ENCODE measurements at regions not wholly inside any gene's neighbourhood (a gene's known extent, or its start where the extent isn't known, plus 50 kb on each side); places are given as distances from the start of the nearest gene placed in this dataset.
"Not testable (repeated sequence)": the region's sequence is repeated elsewhere in the genome, so short reads cannot be mapped to it uniquely, and the experiment has no call there.

DNA sequence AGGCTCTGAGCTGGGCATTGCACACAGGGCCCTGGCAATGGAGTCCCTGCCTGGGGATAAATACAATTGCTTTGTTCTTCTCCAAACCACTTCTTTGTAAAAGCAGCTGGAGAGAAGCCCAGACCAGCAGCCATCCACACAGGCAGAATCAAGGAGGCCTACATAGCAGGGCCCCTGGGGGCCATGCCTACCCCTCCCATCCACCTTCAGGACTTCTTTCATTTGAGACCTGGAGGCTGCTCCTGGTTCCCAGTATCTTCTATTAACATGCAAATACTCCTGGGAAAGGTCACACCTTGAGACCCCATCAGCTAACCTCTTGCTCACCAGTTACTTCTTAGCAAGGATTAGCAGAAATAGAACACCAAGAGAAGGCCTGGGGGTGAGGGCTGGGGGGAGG, 511.1 kb downstream of the SOX6 start:
- no peak for DNase-seq (ENCODE audit: low read depth)

DNA sequence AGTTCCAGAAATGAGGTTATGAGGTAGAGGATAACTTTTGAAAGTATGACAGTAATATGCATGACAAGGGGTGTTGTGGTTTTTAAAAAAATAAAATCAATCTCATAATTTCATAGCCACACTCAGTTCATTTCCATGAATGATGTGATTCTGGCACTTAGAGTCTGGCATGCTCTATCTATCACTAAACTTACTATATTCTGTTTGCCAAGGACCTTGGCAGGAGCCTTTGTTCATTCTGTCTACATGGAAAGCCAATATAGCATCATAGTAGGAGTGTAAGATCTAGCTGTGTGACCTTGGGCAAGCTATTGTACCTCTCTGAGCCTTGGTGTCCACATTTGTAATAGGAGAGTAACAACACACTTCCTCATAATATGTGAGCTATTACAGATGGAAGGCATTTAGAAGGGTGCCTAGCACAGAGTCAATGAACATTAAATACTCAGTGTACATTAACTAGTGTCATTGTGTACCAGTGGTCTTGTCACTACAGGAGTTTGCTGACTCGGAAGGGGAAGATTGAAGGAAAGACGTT, 507.6 kb downstream of the SOX6 start:
- no peak for DNase-seq (ENCODE audit: low read depth)

DNA sequence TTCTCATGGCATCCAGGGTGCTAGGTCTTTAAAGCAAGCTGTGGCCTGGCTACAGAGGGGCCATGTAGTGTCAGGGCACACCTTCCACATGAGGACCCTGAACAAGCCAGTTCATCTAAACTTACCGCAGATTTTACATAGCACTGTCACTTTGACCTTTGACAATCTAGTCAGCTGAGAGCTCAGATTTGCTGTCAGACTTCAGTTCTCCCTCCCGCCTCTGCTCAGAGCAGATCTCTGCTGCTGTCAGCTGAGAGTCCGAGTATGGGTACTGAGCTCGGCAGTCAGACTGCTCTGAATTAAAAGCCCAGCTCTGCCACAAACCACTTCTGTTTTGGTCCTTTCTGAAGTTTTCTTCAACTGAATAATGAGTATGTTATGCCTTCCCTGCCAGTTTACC, 507.1 kb downstream of the SOX6 start:
- no peak for DNase-seq (ENCODE audit: low read depth)

DNA sequence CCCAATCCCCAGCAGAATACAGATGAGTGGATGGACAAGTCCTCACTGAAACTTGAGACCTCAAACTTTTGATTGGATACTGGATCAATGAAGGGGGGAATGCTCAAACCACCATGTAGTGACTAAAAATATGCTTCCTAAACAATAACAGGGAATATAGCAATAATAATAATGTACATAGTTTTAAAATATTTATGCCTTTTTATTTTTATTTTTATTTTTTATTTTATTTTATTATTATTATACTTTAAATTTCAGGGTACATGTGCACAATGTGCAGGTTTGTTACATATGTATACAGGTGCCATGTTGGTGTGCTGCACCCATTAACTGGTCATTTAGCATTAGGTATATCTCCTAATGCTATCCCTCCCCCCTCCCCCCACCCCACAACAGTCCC, 506.0 kb downstream of the SOX6 start:
- DNase-seq (ENCODE audit: low read depth), result not testable (repeated sequence)

DNA sequence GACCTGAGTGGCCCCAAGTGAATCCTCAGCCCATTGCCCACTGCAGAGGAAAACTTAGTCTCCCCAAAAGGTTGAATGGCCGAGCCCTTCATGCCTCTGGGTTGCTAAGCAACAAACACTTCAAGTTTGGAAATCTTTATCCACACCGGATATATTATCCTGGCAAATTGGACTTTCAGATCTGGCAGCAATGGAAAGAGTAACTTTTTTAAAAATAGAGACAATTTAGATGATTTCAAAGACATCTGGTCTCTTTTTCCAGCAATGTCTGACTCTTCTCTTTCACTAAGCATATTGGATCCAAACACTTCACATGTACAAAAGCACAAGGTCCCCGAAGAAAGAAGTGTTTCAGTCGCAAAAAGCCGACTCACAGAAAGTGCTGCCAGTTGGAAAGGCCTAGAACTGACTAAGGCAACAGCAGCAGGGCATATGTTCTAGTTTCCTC, 505.3 kb downstream of the SOX6 start:
- DNase-seq (ENCODE audit: low read depth), result no peak

DNA sequence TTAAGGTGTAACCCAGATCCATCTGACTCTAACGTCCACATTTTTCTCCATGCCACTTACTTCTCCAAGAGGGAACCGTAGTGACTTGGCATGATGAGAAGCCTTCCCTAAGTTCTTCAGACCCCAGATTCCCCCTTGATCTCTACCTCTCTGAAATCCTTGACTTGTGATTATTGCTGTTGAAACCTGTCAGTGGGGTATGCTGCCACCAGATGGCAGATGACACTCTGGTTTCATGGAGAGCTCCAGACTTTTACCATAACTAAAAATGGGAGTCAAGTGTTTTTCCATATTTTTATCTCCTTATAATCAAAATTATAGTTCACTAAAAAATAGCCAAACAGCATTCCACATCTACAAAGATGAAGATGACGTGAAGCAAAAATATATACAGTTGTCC, 504.2 kb downstream of the SOX6 start:
- no peak for DNase-seq (ENCODE audit: low read depth)

DNA sequence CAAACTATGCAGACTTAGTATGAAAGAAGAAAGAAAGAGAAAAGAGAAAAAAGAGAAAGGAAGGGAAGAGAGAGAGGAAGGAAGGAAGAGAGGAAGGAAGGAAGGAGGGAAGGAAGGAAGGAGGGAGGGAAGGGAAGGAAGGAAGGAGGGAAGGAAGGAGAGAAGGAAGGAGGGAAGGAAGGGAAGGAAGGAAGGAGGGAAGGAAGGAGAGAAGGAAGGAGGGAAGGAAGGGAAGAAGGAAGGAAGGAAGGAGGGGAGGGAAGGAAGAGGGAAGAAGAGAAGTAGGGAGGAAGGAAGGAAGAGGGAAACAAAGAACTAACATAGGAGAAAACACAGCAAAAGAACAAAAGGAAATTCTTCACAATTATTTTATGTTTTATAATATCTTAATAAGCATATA, 502.1 kb downstream of the SOX6 start:
- DNase-seq (ENCODE audit: low read depth), result no peak

DNA sequence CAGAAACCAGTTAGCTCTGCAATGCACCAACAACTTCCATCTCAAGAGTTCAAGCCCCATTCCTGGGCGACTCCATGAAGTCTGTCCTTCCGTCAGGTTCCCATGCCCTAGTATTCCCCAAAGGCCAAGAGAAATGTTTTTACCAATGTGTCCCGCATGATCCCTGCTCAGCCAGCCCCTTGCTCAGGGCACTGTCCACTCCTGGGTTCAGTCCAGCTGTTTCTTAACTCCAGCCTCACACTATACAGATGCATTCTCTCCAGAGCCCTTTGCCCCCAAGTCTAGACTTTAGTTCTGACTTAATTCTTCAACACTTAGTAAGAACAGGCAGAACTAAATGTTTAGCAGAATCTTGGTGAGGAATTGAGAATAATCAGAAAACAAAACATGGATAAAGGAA, 497.5 kb downstream of the SOX6 start:
- DNase-seq (ENCODE audit: low read depth), result no peak

DNA sequence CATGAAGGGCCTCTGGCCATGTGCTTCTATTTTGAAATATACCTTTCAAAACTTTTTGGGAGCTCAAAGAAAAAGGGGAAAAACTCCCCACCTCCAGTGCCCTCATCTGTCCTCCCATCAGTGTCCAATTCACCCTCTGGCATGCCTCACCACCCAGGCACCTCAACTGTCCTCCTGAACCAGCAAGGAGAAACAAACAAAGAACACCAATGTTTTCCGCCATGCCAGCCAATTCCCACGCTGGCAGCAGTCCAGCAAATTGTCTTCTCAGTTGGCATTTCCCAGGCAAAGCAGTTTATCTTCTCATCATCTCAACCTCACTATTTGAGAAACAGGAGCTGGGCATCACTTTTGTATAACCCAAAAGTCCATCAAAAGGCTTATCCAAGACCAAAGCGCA, 496.9 kb downstream of the SOX6 start:
- no peak for DNase-seq (ENCODE audit: low read depth)

DNA sequence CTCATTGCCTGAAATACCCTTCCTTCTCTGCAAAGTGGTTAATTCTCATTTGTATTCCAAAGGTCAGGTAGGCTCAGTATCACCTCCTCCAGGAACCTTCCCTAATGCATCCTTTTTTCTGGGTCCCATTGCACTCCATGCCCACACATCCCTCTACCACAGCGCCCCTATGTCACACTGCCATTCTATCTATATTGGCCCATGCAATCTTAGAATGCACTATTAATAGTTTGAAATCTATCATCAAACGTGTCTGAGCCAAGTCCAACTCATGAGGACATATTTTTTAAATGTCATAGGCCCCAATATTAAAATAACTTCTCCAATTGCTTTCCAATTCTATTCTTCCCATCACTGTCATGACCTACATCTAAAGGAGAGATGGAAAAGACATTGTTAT, 495.1 kb downstream of the SOX6 start:
- no peak for DNase-seq (ENCODE audit: low read depth)

DNA sequence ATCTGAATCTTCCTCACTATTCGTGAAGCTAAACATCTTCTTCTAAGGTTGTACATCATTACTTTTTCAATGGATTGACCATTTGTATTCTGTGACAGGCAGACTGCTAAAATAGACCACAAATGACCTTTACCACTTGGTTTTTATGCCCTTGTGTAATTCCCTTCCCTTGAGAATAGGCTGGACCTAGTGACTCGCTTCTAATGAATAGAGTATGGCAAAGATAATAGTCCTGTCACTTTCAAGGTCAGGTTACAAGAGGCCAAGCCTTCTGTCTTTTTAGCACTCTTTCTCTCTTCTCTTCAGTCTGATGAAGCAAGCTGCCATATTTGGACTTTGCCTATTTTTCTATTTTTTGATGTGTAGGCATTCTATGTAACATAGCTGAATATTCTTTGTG, 492.9 kb downstream of the SOX6 start:
- no peak for DNase-seq (ENCODE audit: low read depth)

DNA sequence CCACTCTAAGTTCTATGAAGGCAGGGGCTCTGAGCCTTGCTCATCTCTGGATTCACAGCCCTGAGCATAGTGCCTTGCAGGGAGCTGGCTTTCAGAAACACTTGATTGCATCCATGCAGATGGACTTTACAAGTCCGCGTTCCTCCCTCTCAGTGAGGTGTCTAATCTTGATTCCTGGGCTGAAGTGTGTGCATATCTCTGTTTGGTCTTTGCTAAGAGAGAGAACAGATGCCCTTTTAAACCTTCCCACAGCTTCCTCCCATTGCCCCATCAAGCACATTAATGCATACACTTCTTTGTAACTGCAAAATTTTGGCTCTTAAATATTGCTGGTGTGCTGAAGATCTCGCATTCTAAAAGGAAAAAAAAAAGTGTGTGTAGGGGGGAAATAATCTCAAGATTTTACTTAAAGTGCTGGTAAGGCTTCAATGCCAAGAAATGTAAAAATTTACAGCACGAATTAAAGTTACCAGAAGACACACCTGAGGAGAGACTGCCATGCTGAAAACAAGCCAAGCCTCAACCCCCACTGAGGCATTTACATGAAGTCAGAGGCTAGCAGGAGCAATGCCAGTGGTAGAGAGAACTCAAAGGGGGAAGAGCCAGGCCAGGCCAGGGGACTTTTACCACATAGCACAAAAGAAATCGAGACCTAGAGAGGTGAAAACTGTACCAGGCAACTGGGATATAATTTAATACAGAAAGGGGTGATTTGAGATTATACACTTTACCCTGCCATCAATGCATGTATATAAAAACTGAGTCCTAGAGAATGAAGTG, 492.1 kb downstream of the SOX6 start:
- no peak for DNase-seq (ENCODE audit: low read depth)

DNA sequence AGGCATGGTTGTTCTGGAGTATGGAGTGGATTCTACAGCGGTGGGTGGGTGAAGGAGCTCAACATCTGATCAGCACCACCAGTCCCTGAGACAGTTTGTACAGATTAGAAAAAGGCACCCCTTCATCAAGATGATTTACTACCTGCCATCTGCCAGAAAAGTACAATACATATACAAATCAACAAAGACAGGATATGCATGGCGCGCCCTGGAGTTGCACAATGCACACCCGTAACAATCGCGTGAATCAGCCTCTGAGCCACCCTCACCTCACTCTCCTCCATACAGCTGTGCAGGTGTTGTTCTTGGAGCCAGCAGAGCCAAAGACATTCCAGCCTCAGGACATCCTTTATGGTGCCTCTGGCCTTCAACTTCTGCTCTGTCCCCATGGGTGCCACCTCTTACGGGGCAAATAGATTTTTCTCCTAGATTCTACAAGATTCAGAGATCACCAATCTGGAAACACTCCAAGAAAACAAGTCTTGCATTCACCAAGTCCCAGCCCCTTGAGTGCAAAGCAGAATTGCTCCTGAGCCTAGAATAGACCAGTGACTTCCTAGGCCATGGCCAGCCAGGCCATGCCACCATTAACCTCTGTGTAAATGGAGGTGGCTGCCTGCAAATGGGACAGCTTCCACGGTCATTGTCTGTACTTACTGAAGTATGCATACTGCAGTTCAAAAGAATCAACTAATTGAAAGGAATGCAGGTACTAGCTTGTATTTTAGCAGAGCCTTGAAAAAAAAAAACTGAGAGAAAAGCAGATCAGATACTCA, 490.9 kb downstream of the SOX6 start:
- DNase-seq (ENCODE audit: low read depth), result no peak

DNA sequence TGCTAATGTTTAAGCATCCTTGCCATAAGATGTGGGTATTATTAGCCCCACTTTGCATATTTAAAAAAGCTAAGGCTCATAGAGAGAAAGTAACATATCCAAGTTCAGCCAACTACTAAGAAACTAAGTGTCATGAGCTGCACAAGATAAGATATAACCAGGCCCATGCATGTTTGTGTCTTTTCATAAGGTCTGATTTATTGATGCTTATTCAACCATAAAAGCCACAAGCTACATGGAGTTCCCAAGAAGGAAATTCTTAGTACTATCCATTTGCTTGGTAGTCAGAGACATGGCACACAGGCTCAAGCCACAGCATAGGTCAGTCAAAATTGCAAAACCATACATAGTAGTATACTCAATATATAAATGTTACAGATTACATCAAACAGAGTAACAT, 488.5 kb downstream of the SOX6 start:
- no peak for DNase-seq (ENCODE audit: low read depth)

DNA sequence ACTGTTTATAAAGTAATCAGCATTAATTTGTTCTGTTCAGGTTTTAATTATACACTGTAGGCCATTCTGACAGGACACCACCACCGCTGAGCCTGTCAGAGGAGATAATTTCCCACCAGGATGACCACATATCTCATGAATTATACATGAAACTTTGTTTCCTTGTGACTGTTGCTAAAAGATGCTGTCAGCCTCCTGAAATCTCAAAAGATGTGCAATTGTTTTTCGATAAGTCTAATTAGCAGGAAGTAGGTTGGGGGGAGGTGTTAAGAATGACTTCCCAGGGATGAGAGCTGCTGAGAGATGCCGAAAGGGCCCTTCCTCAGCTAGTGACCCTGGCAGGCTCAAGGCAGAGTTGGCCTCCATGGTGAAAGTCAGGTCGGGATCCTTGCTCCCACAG, 485.4 kb downstream of the SOX6 start:
- no peak for DNase-seq (ENCODE audit: low read depth)

DNA sequence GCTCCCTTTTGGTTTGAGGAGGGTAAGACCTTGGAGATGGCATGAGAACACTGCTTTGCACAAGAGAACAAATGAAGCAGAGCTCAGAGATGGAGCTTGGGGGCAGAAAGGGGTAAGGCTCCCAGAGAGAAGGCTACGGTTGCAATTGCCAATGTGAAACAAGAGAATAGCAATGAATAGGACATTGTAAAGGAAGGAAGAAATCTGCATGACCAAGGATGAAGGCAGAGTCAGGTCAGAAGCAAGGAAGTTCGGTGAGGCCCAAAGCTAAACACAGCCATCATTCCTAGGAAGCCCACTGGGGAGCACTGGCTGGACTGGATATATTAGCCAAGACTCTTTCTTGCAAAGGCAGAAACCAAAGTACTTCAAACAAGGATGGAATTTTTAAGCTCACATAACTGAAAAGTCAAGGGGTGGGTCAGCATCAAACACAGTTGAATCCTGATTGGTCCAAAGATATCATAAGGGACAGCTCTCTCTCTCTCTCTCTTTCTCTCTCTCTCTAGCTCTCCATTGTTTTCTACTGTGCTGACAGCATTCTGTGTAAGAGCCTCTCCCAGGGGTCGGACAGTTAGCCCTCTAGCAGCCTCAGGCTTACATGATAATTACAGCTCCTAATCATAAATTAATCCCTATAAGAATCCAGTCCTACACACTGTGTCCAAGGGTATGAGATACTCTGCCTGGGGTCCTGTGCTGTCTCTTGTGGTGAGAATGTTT, 484.3 kb downstream of the SOX6 start:
- DNase-seq (ENCODE audit: low read depth), result no peak

DNA sequence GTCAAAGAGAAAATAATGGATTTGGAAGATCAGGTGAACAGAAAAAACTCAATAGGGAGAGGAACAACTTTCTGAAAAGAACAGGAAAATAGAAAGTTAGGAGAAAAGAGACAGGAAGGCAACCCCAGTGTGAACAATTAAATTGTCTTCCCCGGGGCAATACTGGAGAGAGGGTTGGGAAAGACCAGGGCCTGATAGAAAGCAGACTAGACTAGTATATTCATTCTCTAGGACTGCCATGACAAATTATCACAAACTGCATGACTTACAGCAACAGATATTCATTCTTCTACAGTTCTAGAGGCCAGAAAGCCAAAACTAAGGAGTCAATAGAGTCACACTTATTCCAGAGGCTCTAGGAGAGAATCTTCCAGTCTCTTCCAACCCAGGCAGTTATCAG, 482.8 kb downstream of the SOX6 start:
- no peak for DNase-seq (ENCODE audit: low read depth)

DNA sequence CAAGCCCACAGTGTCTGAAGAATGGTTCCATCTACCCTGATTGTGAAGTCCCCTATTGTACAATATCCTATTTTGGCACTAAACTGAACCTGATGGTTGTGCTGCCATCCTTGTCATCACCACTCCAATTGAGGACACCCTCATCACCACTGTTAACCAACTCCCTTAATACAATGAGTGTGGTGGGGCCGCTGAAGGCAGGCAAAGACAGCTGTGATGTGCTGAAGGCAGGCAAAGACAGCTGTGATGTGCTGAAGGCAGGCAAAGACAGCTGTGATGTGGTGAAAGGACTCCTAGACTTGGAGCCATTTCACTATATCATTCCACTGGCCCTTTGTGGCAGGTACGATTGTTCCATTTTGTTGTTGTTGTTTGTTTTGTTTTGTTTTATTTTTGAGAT, 481.6 kb downstream of the SOX6 start:
- no peak for DNase-seq (ENCODE audit: low read depth)

DNA sequence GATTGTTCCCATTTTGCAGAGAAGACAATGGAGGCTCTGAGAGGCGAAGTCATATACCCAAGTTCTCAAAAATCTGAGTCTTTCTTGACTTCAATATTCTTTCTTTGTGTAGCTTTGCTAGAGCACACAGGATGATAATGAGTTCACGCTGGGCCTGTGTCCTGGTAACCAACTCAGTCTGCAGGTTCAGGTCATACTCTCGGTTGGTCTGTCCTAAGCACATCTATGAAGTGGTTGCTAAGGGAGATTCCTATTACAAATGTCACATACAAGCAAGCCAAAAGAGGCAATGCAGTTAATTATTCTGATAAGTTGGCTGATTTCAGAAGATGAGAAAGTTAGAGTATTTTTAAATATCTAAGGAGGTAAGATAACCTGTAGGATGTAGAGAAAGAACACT, 481.0 kb downstream of the SOX6 start:
- DNase-seq (ENCODE audit: low read depth), result no peak

DNA sequence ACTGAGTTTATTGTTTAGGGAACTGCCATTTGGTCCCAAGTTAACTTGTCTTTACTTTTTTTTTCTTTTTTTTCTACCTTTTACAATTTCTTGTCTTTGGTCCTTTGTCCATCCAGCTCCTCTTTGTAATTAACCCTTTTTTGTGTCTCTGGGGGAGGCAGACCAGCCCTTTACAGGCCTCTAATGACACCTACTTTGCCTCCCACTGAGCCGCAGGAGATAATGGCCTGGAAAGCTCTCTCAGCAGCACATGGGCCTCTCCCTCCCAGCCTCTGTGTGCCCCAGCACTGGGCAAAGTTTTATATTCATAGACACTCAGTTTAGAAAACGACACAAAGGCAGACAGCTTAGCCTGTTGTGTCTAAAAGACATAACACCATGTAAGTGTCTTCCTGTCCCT, 480.4 kb downstream of the SOX6 start:
- DNase-seq (ENCODE audit: low read depth), result no peak

DNA sequence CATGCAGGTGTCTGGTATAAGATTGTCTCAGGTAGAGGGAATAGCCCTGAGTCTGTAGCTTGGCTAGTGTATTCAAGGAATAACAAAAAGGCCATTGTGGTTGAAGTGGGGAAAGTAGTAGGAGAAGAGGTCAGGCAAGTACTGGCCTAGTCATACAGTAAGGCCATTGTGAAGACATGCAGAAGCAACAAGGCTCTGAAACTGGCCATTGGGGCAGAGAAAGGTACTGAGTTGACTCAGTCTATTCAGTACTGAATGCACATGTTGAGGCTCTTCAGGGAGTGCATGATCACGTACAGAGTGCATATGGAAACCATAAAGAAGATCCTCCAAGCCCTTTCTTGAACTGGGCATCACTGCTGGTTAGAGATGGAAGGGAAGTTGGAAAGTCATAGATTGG, 477.6 kb downstream of the SOX6 start:
- no peak for DNase-seq (ENCODE audit: low read depth)

DNA sequence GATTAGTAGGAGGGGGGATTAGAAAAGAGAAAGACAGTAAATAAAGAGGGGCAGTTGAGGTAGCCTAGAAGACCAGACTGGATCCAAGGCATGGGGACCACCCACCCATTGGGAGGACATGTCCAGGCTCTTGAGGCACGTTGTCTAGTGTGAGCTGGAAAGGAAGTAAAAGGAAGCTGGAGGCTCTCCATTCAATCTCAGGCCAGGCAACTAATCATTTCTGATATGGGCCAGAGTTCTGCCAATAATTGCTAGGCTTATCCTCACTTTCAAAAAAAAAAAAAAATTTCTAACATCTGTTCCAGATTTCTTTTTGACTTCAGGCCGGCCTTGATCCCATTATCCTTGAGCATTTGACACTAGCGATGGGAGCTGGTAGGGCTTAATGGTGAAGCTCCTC, 476.1 kb downstream of the SOX6 start:
- no peak for DNase-seq (ENCODE audit: low read depth)
